ENCODE measurements at regions not wholly inside any gene's neighbourhood (a gene's known extent, or its start where the extent isn't known, plus 50 kb on each side); places are given as distances from the start of the nearest gene placed in this dataset.

- no peak for TF ChIP-seq TEAD4 (IDR thresholded peaks at IDR 0.05; ENCODE audit: low read depth, low read length)
- no peak for TF ChIP-seq RBBP5 (IDR thresholded peaks at IDR 0.05; ENCODE audit: borderline replicate concordance, low read depth, low read length)
- no peak for TF ChIP-seq POLR2A (IDR thresholded peaks at IDR 0.05; ENCODE audit: control extremely low read depth in 1 of 2, low read depth in 2 of 2, low read length in 2 of 2)
- TF ChIP-seq HDAC2 (IDR thresholded peaks at IDR 0.05; ENCODE audit: borderline replicate concordance in 1 of 2, low read depth in 2 of 2, low read length in 2 of 2), result no peak
- TF ChIP-seq, protein P1, sequence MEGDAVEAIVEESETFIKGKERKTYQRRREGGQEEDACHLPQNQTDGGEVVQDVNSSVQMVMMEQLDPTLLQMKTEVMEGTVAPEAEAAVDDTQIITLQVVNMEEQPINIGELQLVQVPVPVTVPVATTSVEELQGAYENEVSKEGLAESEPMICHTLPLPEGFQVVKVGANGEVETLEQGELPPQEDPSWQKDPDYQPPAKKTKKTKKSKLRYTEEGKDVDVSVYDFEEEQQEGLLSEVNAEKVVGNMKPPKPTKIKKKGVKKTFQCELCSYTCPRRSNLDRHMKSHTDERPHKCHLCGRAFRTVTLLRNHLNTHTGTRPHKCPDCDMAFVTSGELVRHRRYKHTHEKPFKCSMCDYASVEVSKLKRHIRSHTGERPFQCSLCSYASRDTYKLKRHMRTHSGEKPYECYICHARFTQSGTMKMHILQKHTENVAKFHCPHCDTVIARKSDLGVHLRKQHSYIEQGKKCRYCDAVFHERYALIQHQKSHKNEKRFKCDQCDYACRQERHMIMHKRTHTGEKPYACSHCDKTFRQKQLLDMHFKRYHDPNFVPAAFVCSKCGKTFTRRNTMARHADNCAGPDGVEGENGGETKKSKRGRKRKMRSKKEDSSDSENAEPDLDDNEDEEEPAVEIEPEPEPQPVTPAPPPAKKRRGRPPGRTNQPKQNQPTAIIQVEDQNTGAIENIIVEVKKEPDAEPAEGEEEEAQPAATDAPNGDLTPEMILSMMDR (IDR thresholded peaks at IDR 0.05; ENCODE audit: control extremely low read depth in 1 of 3, insufficient read depth in 1 of 3, low read depth in 1 of 3, low read length in 3 of 3), result no peak
- TF ChIP-seq ATF2 (IDR thresholded peaks at IDR 0.05; ENCODE audit: low read length), result no peak
- TF ChIP-seq YY1 (IDR thresholded peaks at IDR 0.05; ENCODE audit: low read depth, low read length), result no peak
- no peak for TF ChIP-seq ZNF274 (IDR thresholded peaks at IDR 0.05; ENCODE audit: borderline replicate concordance, extremely low read depth, low read length)
- no peak for TF ChIP-seq NRF1 (IDR thresholded peaks at IDR 0.05; ENCODE audit: low read depth, low read length)
- TF ChIP-seq CEBPB (IDR thresholded peaks at IDR 0.05; ENCODE audit: low read depth, low read length), result no peak
- TF ChIP-seq JUND (IDR thresholded peaks at IDR 0.05; ENCODE audit: low read length), result no peak
Observed at GRCh38 chr5:14971873-14972272, 100.3 kb upstream of the ANKH start.

Measured in H1 (cell line).